ENCODE measurements at regions not wholly inside any gene's neighbourhood (a gene's known extent, or its start where the extent isn't known, plus 50 kb on each side); places are given as distances from the start of the nearest gene placed in this dataset.
A peak's percentile ranks its signal among the peaks of the same experiment; 100 is the strongest.

DNA sequence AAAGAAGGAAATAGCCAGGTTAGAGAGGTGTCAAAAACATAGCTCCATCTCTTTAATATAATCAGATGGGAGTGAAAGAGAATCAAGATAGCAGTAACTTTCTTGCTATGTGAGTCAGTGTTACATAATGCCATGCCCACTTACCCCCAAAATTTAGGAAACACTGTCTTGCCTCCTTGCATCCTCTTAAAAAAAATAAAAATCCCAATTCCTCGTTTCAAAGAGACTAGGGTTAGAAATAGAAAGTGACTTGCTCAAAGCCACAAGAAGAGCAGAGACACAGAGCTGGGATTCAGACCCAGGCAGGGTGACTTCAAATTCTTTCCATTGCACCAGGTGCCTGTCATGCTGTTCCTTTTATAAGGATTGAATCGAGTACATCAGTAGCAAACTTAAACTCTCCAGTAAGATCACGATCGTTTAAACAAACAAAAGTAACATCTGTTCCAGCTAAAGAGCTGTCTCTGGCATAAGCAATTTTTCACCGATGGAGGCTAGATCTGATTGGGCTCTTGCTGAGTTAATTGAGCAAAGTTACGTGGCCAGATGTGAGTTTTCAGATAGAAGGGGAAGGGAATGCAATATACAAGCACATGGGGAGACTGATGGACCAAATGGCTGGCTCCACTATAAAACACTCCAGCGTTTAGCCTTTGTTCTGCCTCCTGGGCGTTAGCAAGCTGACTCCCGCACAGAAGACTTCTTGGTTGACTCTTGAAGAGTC is 176.9 kb downstream of the PALM2AKAP2 start:
- no peak for ATAC-seq (ENCODE audit: low read depth)
- intact Hi-C loops (cut with micrococcal nuclease): no loop called here
- no peak for TF ChIP-seq EZH2 (IDR thresholded peaks at IDR 0.05; ENCODE audit: borderline replicate concordance, insufficient read depth, low read depth, low read length, poor library complexity, severe bottlenecking)
- TF ChIP-seq, protein P1, sequence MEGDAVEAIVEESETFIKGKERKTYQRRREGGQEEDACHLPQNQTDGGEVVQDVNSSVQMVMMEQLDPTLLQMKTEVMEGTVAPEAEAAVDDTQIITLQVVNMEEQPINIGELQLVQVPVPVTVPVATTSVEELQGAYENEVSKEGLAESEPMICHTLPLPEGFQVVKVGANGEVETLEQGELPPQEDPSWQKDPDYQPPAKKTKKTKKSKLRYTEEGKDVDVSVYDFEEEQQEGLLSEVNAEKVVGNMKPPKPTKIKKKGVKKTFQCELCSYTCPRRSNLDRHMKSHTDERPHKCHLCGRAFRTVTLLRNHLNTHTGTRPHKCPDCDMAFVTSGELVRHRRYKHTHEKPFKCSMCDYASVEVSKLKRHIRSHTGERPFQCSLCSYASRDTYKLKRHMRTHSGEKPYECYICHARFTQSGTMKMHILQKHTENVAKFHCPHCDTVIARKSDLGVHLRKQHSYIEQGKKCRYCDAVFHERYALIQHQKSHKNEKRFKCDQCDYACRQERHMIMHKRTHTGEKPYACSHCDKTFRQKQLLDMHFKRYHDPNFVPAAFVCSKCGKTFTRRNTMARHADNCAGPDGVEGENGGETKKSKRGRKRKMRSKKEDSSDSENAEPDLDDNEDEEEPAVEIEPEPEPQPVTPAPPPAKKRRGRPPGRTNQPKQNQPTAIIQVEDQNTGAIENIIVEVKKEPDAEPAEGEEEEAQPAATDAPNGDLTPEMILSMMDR (IDR thresholded peaks at IDR 0.05): no peak
- H3K9me3 Mint-ChIP-seq (ENCODE audit: insufficient read depth): no peaks in the 10 kb centered on the region
- no peaks in the 10 kb centered on the region for H3K27me3 ChIP-seq (replicated peaks in 1 of 4; ENCODE audit: control extremely low read depth in 1 of 4, control insufficient read depth in 3 of 4, insufficient read depth in 4 of 4, low read length in 3 of 4)
- peaks cover 49% of the 10 kb centered on the region for H3K4me1 Mint-ChIP-seq
- peaks cover 35 to 36% of the 10 kb centered on the region in 2 donors for H3K4me1 ChIP-seq (ENCODE audit: control insufficient read depth in 2 of 2, insufficient read depth in 2 of 2, low read length in 2 of 2)
- H4K20me1 ChIP-seq (ENCODE audit: control insufficient read depth, insufficient read depth, low read length, poor library complexity, severe bottlenecking): no peaks in the 10 kb centered on the region
- no peaks in the 10 kb centered on the region for H3K79me2 ChIP-seq (ENCODE audit: control insufficient read depth, insufficient read depth, low read length)
- WGBS (ENCODE audit: insufficient coverage): 100% methylated on average over 4 of the region's 9 CpGs
- no peak for DNase-seq
- no peak overlapping the region for H3K4me3 ChIP-seq (ENCODE audit: control extremely low read depth in 1 of 5, extremely low read depth in 1 of 5, insufficient read depth in 1 of 5, low read depth in 2 of 5, low read length in 4 of 5)
- H3K36me3 ChIP-seq (replicated peaks in 1 of 2; ENCODE audit: control extremely low read depth in 1 of 2, control insufficient read depth in 1 of 2, extremely low read depth in 1 of 2, insufficient read depth in 2 of 2, low read length in 1 of 2): no peaks in the 10 kb centered on the region
- POLR2A ChIA-PET: interaction anchor here (2.3 kb wide), 1 partner anchor 11 kb away, joined by 7 read pairs; no protein-coding TSS in a partner anchor
- peak overlapping the region; percentile 3 for H3K4me2 ChIP-seq (replicated peaks; ENCODE audit: low read depth, low read length, poor library complexity, severe bottlenecking)
- H2AFZ ChIP-seq (ENCODE audit: insufficient read depth, low read depth, low read length, poor library complexity, severe bottlenecking): peak overlapping the region; percentile 24
- H3K27me3 Mint-ChIP-seq: no peaks in the 10 kb centered on the region
- H3K27ac ChIP-seq (ENCODE audit: low read length in 2 of 2): peak overlapping the region in 1 of 2 donors; percentile 42
- no peaks in the 10 kb centered on the region for H3K9me3 ChIP-seq (ENCODE audit: control extremely low read depth in 1 of 3, control insufficient read depth in 2 of 3, insufficient read depth in 1 of 3, low read length in 2 of 3)
- no peak overlapping the region for H3K4me3 Mint-ChIP-seq
- H3K27ac Mint-ChIP-seq: peak overlapping the region; percentile 2
- CTCF ChIA-PET: interaction anchor here (1.1 to 5.1 kb wide), 7 partner anchors 10 to 101 kb away, joined by 3 to 31 read pairs (median 4); no protein-coding TSS in a partner anchor
- H3K9ac ChIP-seq (ENCODE audit: low read length): no peak overlapping the region

DNA sequence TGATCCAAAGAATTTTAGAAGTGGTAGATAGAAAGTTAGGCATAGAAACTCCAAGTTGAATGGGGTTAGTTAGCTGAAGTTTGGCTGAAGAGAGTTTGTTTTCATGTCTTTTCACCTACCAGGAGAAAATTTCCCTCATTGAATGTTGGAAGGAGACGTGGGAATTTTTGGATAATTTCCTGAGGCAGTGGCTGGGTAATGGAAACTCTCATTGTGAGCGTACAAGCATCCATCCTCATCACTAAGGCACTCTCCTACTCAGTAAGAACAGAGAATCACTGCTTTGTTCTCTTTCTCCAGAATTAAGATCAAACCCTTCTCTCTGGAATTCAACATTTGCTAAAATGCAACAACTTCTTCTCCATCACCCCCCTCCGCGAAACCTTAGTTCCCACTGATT is 179.7 kb downstream of the PALM2AKAP2 start:
- ATAC-seq (ENCODE audit: low read depth): no peak
- Mint-ChIP-seq H3K4me1 (peaks cover 46% of the 10 kb centered on the region), H3K4me3 (no peak overlapping the region), H3K27ac (no peak overlapping the region), H3K9me3 (ENCODE audit: insufficient read depth) (no peaks in the 10 kb centered on the region), H3K27me3 (no peaks in the 10 kb centered on the region)
- H3K79me2 ChIP-seq (ENCODE audit: control insufficient read depth, insufficient read depth, low read length): peaks cover 4% of the 10 kb centered on the region
- no peak for TF ChIP-seq EZH2 (IDR thresholded peaks at IDR 0.05; ENCODE audit: borderline replicate concordance, insufficient read depth, low read depth, low read length, poor library complexity, severe bottlenecking)
- TF ChIP-seq, protein P1 (IDR thresholded peaks at IDR 0.05): no peak
- no peak overlapping the region for H3K27ac ChIP-seq (ENCODE audit: low read length in 2 of 2)
- no peaks in the 10 kb centered on the region for H3K36me3 ChIP-seq (replicated peaks in 1 of 2; ENCODE audit: control extremely low read depth in 1 of 2, control insufficient read depth in 1 of 2, extremely low read depth in 1 of 2, insufficient read depth in 2 of 2, low read length in 1 of 2)
- no peaks in the 10 kb centered on the region for H3K27me3 ChIP-seq (replicated peaks in 1 of 4; ENCODE audit: control extremely low read depth in 1 of 4, control insufficient read depth in 3 of 4, insufficient read depth in 4 of 4, low read length in 3 of 4)
- H4K20me1 ChIP-seq (ENCODE audit: control insufficient read depth, insufficient read depth, low read length, poor library complexity, severe bottlenecking): no peaks in the 10 kb centered on the region
- intact Hi-C loops (cut with micrococcal nuclease): no loop called here
- peaks cover 29 to 30% of the 10 kb centered on the region in 2 donors for H3K4me1 ChIP-seq (ENCODE audit: control insufficient read depth in 2 of 2, insufficient read depth in 2 of 2, low read length in 2 of 2)
- H3K4me3 ChIP-seq (ENCODE audit: control extremely low read depth in 1 of 5, extremely low read depth in 1 of 5, insufficient read depth in 1 of 5, low read depth in 2 of 5, low read length in 4 of 5): no peak overlapping the region
- H3K9me3 ChIP-seq (ENCODE audit: control extremely low read depth in 1 of 3, control insufficient read depth in 2 of 3, insufficient read depth in 1 of 3, low read length in 2 of 3): no peaks in the 10 kb centered on the region
- ChIA-PET POLR2A (interaction anchor here (0.9 kb wide), 1 partner anchor 15 kb away, joined by 3 read pairs; no protein-coding TSS in a partner anchor), CTCF (interaction anchor here (0.7 to 1.0 kb wide), 3 partner anchors 12 to 89 kb away, joined by 3 read pairs; no protein-coding TSS in a partner anchor)
- no peak overlapping the region for H3K4me2 ChIP-seq (replicated peaks; ENCODE audit: low read depth, low read length, poor library complexity, severe bottlenecking)
- DNase-seq: no peak
- WGBS (ENCODE audit: insufficient coverage): 94% methylated on average over 3 of the region's 4 CpGs
- H3K9ac ChIP-seq (ENCODE audit: low read length): no peak overlapping the region
- no peak overlapping the region for H2AFZ ChIP-seq (ENCODE audit: insufficient read depth, low read depth, low read length, poor library complexity, severe bottlenecking)

All from B cell (primary cell).